CD4-positive, alpha-beta memory T cell (primary cell): ENCODE measurements at regions not wholly inside any gene's neighbourhood (a gene's known extent, or its start where the extent isn't known, plus 50 kb on each side); places are given as distances from the start of the nearest gene placed in this dataset.

Source experiments
- CTCF ChIA-PET: fragments of 350-600 bp; sonication (Branson Sonifier 250); formaldehyde crosslinking; loops from one replicate; lab custom pipeline; 2021; ENCODE audit warnings: inconsistent platforms; ENCODE audit not compliant: partially characterized antibody; lab: Charles Lee
- POLR2A ChIA-PET: fragments of 350-600 bp; sonication (Branson Sonifier 250); formaldehyde crosslinking; loops from one replicate; lab custom pipeline; 2021; ENCODE audit not compliant: partially characterized antibody; lab: Charles Lee
- DNase-seq, 5 donors: peaks; one replicate each; pipeline versions ENCODE4 v3.0.0 to v3.0.0-alpha.2; 2020 to 2022; ENCODE audit warnings: mixed read lengths in 1 of 5
- H3K27ac ChIP-seq: one replicate; pipeline ENCODE4 v1.7.0; 2013; ENCODE audit warnings: low read depth, low read length
- H3K27me3 ChIP-seq: 2 replicates; pipeline ENCODE4 v1.7.0; 2013; ENCODE audit warnings: mild to moderate bottlenecking, low read length, moderate library complexity; ENCODE audit not compliant: insufficient read depth
- H3K36me3 ChIP-seq: 2 replicates; pipeline ENCODE4 v1.7.0; 2013; ENCODE audit warnings: mild to moderate bottlenecking, low read length, moderate library complexity; ENCODE audit not compliant: insufficient read depth
- H3K4me1 ChIP-seq: 2 replicates; pipeline ENCODE4 v1.7.0; 2013; ENCODE audit warnings: mild to moderate bottlenecking, low read length, moderate library complexity; ENCODE audit not compliant: insufficient read depth
- H3K4me3 ChIP-seq, 2 donors: one replicate each; pipeline ENCODE4 v1.7.0; 2013; ENCODE audit warnings: low read length in 2 of 2, mild to moderate bottlenecking in 1 of 2
- H3K9me3 ChIP-seq, 2 donors: one replicate each; pipeline ENCODE4 v1.7.0; 2013; ENCODE audit warnings: low read length in 2 of 2, control low read depth in 1 of 2; ENCODE audit not compliant: control insufficient read depth in 1 of 2
- H3K27ac Mint-ChIP-seq, 7 donors: one replicate each; pipeline ENCODE4 v1.8.0; 2020 to 2021; ENCODE audit warnings: mixed read lengths in 7 of 7, mild to moderate bottlenecking in 6 of 7, inconsistent platforms in 3 of 7, moderate library complexity in 3 of 7
- H3K27me3 Mint-ChIP-seq, 2 donors: one replicate each; pipeline ENCODE4 v1.8.0; 2020 to 2021; ENCODE audit warnings: mixed read lengths in 2 of 2
- H3K36me3 Mint-ChIP-seq, 2 donors: one replicate each; pipeline ENCODE4 v1.8.0; 2020 to 2021; ENCODE audit warnings: mixed read lengths in 2 of 2, inconsistent platforms in 1 of 2, mild to moderate bottlenecking in 1 of 2
- H3K4me1 Mint-ChIP-seq, 4 donors: one replicate each; pipeline ENCODE4 v1.8.0; 2020 to 2021; ENCODE audit warnings: mixed read lengths in 4 of 4, mild to moderate bottlenecking in 1 of 4
- H3K4me3 Mint-ChIP-seq, 8 donors: one replicate each; pipeline ENCODE4 v1.8.0; 2020 to 2021; ENCODE audit warnings: mixed read lengths in 8 of 8, mild to moderate bottlenecking in 7 of 8, moderate library complexity in 6 of 8, inconsistent platforms in 3 of 8
- H3K9me3 Mint-ChIP-seq, 8 donors: one replicate each; pipeline ENCODE4 v1.8.0; 2020 to 2021; ENCODE audit warnings: mixed read lengths in 8 of 8, mild to moderate bottlenecking in 5 of 8, inconsistent platforms in 3 of 8, moderate library complexity in 1 of 8
- intact Hi-C: fragments of 100-400 bp; cut with micrococcal nuclease; formaldehyde crosslinking; loops from one replicate; pipeline ENCODE4 v1.15.1; 2023

- H3K9me3 Mint-ChIP-seq = peaks cover 0 to 10% (median 0%) of the 10 kb centered on the region in 8 donors
- H3K4me3 Mint-ChIP-seq = no peak overlapping the region
- Histone ChIP-seq H3K4me1 (no peaks in the 10 kb centered on the region), H3K4me3 (no peak overlapping the region), H3K9me3 (no peaks in the 10 kb centered on the region), H3K27ac (no peak overlapping the region), H3K27me3 (no peaks in the 10 kb centered on the region), H3K36me3 (no peaks in the 10 kb centered on the region)
- no peak for DNase-seq
- ChIA-PET POLR2A (no interaction called here), CTCF (no interaction called here)
- no peak overlapping the region for H3K27ac Mint-ChIP-seq
- H3K4me1 Mint-ChIP-seq = no peaks in the 10 kb centered on the region
- intact Hi-C loops = no loop called here
- H3K36me3 Mint-ChIP-seq = no peaks in the 10 kb centered on the region
- H3K27me3 Mint-ChIP-seq = no peaks in the 10 kb centered on the region
Observed at GRCh38 chr9:85249313-85249621, 492.5 kb downstream of the AGTPBP1 start.

GRCh38 chr9:85248514-85249312, 493.0 kb downstream of the AGTPBP1 start:
- no peaks in the 10 kb centered on the region for H3K36me3 Mint-ChIP-seq
- Histone ChIP-seq H3K27ac (no peak overlapping the region), H3K27me3 (no peaks in the 10 kb centered on the region), H3K9me3 (no peaks in the 10 kb centered on the region), H3K4me1 (no peaks in the 10 kb centered on the region), H3K4me3 (no peak overlapping the region), H3K36me3 (no peaks in the 10 kb centered on the region)
- peaks cover 0 to 7% (median 0%) of the 10 kb centered on the region in 8 donors for H3K9me3 Mint-ChIP-seq
- CTCF ChIA-PET = no interaction called here
- POLR2A ChIA-PET = no interaction called here
- intact Hi-C loops = no loop called here
- no peak overlapping the region for H3K4me3 Mint-ChIP-seq
- no peak for DNase-seq
- no peaks in the 10 kb centered on the region for H3K4me1 Mint-ChIP-seq
- no peaks in the 10 kb centered on the region for H3K27me3 Mint-ChIP-seq
- no peak overlapping the region for H3K27ac Mint-ChIP-seq

GRCh38 chr9:85246541-85246940, 495.2 kb downstream of the AGTPBP1 start:
- H3K27ac ChIP-seq = no peak overlapping the region
- no peaks in the 10 kb centered on the region for H3K9me3 ChIP-seq
- DNase-seq = no peak
- no peaks in the 10 kb centered on the region for H3K27me3 ChIP-seq
- H3K36me3 ChIP-seq = no peaks in the 10 kb centered on the region
- no peak overlapping the region for H3K4me3 ChIP-seq
- CTCF ChIA-PET = no interaction called here
- no peaks in the 10 kb centered on the region for H3K27me3 Mint-ChIP-seq
- no peak overlapping the region for H3K27ac Mint-ChIP-seq
- no peaks in the 10 kb centered on the region for H3K4me1 Mint-ChIP-seq
- no peaks in the 10 kb centered on the region for H3K4me1 ChIP-seq
- POLR2A ChIA-PET = no interaction called here
- H3K36me3 Mint-ChIP-seq = no peaks in the 10 kb centered on the region
- intact Hi-C loops = no loop called here
- no peaks in the 10 kb centered on the region for H3K9me3 Mint-ChIP-seq
- H3K4me3 Mint-ChIP-seq = no peak overlapping the region

GRCh38 chr9:85244856-85245255, 496.9 kb downstream of the AGTPBP1 start:
- no peaks in the 10 kb centered on the region for H3K4me1 Mint-ChIP-seq
- H3K27ac Mint-ChIP-seq = no peak overlapping the region
- Histone ChIP-seq H3K27ac (no peak overlapping the region), H3K9me3 (no peaks in the 10 kb centered on the region), H3K27me3 (no peaks in the 10 kb centered on the region), H3K4me3 (no peak overlapping the region), H3K36me3 (no peaks in the 10 kb centered on the region), H3K4me1 (no peaks in the 10 kb centered on the region)
- ChIA-PET CTCF (no interaction called here), POLR2A (no interaction called here)
- H3K27me3 Mint-ChIP-seq = no peaks in the 10 kb centered on the region
- intact Hi-C loops = no loop called here
- no peaks in the 10 kb centered on the region for H3K36me3 Mint-ChIP-seq
- H3K4me3 Mint-ChIP-seq = no peak overlapping the region
- no peak for DNase-seq
- peaks cover 0 to 9% (median under 1%) of the 10 kb centered on the region in 8 donors for H3K9me3 Mint-ChIP-seq

GRCh38 chr9:85243977-85244376, 497.8 kb downstream of the AGTPBP1 start:
- ChIA-PET POLR2A (no interaction called here), CTCF (interaction anchor here (0.6 kb wide), 1 partner anchor 1560 kb away, joined by 3 read pairs; no protein-coding TSS in a partner anchor)
- H3K4me1 Mint-ChIP-seq = no peaks in the 10 kb centered on the region
- H3K27me3 Mint-ChIP-seq = no peaks in the 10 kb centered on the region
- intact Hi-C loops = no loop called here
- H3K36me3 ChIP-seq = no peaks in the 10 kb centered on the region
- H3K27ac ChIP-seq = no peak overlapping the region
- no peaks in the 10 kb centered on the region for H3K36me3 Mint-ChIP-seq
- H3K9me3 Mint-ChIP-seq = peaks cover 0 to 17% (median 3%) of the 10 kb centered on the region in 8 donors
- no peak for DNase-seq
- no peaks in the 10 kb centered on the region for H3K27me3 ChIP-seq
- no peaks in the 10 kb centered on the region for H3K4me1 ChIP-seq
- no peak overlapping the region for H3K4me3 Mint-ChIP-seq
- no peaks in the 10 kb centered on the region for H3K9me3 ChIP-seq
- H3K4me3 ChIP-seq = no peak overlapping the region
- H3K27ac Mint-ChIP-seq = no peak overlapping the region

- H3K27ac Mint-ChIP-seq = no peak overlapping the region
- DNase-seq = no peak
- Histone ChIP-seq H3K4me1 (no peaks in the 10 kb centered on the region), H3K4me3 (no peak overlapping the region), H3K9me3 (no peaks in the 10 kb centered on the region), H3K36me3 (no peaks in the 10 kb centered on the region), H3K27ac (no peak overlapping the region), H3K27me3 (no peaks in the 10 kb centered on the region)
- ChIA-PET POLR2A (no interaction called here), CTCF (no interaction called here)
- H3K36me3 Mint-ChIP-seq = no peaks in the 10 kb centered on the region
- H3K9me3 Mint-ChIP-seq = peaks cover 0 to 18% (median 5%) of the 10 kb centered on the region in 8 donors
- H3K27me3 Mint-ChIP-seq = peaks cover 0 to 5% of the 10 kb centered on the region in 2 donors
- peak overlapping the region in 1 of 8 donors; percentile 4 for H3K4me3 Mint-ChIP-seq
- intact Hi-C loops = no loop called here
- H3K4me1 Mint-ChIP-seq = no peaks in the 10 kb centered on the region
Observed at GRCh38 chr9:85237478-85237877, 504.3 kb downstream of the AGTPBP1 start.

GRCh38 chr9:85230081-85230480, 511.7 kb downstream of the AGTPBP1 start:
- H3K27me3 Mint-ChIP-seq = no peaks in the 10 kb centered on the region
- H3K4me1 Mint-ChIP-seq = no peaks in the 10 kb centered on the region
- H3K9me3 Mint-ChIP-seq = peaks cover 0 to 5% (median 0%) of the 10 kb centered on the region in 8 donors
- H3K36me3 Mint-ChIP-seq = no peaks in the 10 kb centered on the region
- no peak overlapping the region for H3K4me3 ChIP-seq
- no peaks in the 10 kb centered on the region for H3K36me3 ChIP-seq
- no peaks in the 10 kb centered on the region for H3K27me3 ChIP-seq
- ChIA-PET POLR2A (no interaction called here), CTCF (no interaction called here)
- H3K4me1 ChIP-seq = no peaks in the 10 kb centered on the region
- no peak overlapping the region for H3K27ac ChIP-seq
- no peak overlapping the region for H3K27ac Mint-ChIP-seq
- no peak overlapping the region for H3K4me3 Mint-ChIP-seq
- intact Hi-C loops = no loop called here
- no peaks in the 10 kb centered on the region for H3K9me3 ChIP-seq
- no peak for DNase-seq
